ENCODE measurements at regions not wholly inside any gene's neighbourhood (a gene's known extent, or its start where the extent isn't known, plus 50 kb on each side); places are given as distances from the start of the nearest gene placed in this dataset.
"Not testable (repeated sequence)": the region's sequence is repeated elsewhere in the genome, so short reads cannot be mapped to it uniquely, and the experiment has no call there.

DNA sequence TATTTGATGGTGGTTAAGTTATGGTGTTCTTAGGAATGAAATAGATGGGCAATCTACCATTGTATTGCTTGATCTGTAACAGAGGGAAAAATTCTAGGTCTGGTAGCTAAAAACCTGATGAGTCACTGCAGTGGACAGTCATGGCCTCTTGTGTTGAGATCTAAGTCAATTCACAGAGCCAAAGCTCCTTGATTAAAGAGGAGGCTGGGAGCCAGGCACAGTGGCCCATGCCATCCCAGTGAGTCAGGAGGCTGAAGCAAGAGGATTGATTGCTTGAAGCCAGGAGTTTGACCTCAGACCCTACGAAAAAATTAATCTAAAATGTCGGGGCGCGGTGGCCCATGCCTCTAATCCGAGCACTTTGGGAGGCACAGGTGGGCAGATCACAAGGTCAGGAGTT lies 67.1 kb upstream of the KPNA3 start:
- WGBS (ENCODE audit: insufficient coverage): no CpG with 5 or more reads among the region's 5 CpGs
- Histone ChIP-seq H3K4me3 (ENCODE audit: control insufficient read depth in 1 of 2, extremely low read depth in 1 of 2, low read length in 1 of 2) (no peak overlapping the region), H3K9me3 (no peaks in the 10 kb centered on the region), H3K36me3 (ENCODE audit: control insufficient read depth in 2 of 2, extremely low read depth in 1 of 2, insufficient read depth in 1 of 2, low read length in 1 of 2) (no peaks in the 10 kb centered on the region), H3K4me1 (ENCODE audit: control insufficient read depth in 1 of 2, extremely low read depth in 1 of 2, insufficient read depth in 2 of 2, low read length in 2 of 2) (no peaks in the 10 kb centered on the region), H3K27ac (ENCODE audit: low read length) (no peak overlapping the region), H3K27me3 (replicated peaks in 1 of 2; ENCODE audit: control insufficient read depth in 2 of 2, extremely low read depth in 1 of 2, insufficient read depth in 2 of 2, low read length in 1 of 2) (peaks cover 0 to 5% of the 10 kb centered on the region in 2 experiments)
- no peak for ATAC-seq (replicated peaks in 1 of 4)
- Mint-ChIP-seq H3K27me3 (peaks cover 1 to 4% of the 10 kb centered on the region in 2 donors), H3K9me3 (peaks cover 5 to 10% (median 7%) of the 10 kb centered on the region in 3 donors), H3K36me3 (peaks cover 2% of the 10 kb centered on the region), H3K4me3 (no peak overlapping the region), H3K4me1 (no peaks in the 10 kb centered on the region), H3K27ac (no peak overlapping the region)
- DNase-seq: no peak
- ChIA-PET CTCF (no interaction called here), POLR2A (interaction anchor here in 1 of 2 donors (0.5 kb wide), 1 partner anchor 396 kb away, joined by 3 read pairs; no protein-coding TSS in a partner anchor)

DNA sequence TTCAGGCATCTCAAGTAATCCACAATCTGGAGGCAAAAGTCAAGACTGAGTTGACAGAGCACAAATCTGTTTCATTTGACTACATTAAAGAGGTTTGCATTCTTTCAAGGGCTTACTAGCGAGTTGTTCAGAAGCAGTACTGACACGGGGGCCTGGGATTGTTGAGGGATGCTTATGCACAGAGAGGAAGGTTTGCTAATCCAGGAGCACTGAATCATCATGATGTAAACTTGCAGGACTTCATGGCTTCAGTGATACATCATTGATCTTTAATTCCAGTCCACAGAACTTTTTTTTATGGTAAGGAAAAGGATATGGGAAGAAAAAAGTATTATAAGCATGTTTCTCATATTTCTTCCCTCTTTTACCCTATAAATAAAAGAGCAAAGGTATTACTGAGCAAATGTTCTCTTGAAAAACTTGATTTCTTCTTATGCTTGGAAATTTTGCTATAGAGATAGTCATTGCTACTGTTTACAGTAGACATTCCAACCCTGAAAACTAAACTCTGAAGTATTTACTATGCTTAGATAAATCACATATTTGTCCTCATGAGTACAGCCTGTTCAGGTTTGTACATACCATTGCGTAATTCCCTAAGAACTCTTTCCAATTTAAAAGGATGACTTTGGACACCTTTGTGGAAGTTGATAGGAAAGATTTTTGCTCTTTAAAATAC lies 65.8 kb upstream of the KPNA3 start:
- no peaks in the 10 kb centered on the region for H3K9me3 ChIP-seq
- no peaks in the 10 kb centered on the region for H3K4me1 ChIP-seq (ENCODE audit: control insufficient read depth in 1 of 2, extremely low read depth in 1 of 2, insufficient read depth in 2 of 2, low read length in 2 of 2)
- H3K27ac Mint-ChIP-seq: no peak overlapping the region
- H3K27ac ChIP-seq (ENCODE audit: low read length): no peak overlapping the region
- H3K4me1 Mint-ChIP-seq: no peaks in the 10 kb centered on the region
- DNase-seq (no peak), ATAC-seq (replicated peaks in 1 of 4) (no peak)
- 90% methylated on average over 2 of the region's 3 CpGs for WGBS (ENCODE audit: insufficient coverage)
- H3K36me3 ChIP-seq (ENCODE audit: control insufficient read depth in 2 of 2, extremely low read depth in 1 of 2, insufficient read depth in 1 of 2, low read length in 1 of 2): no peaks in the 10 kb centered on the region
- peaks cover 2% of the 10 kb centered on the region for H3K36me3 Mint-ChIP-seq
- peaks cover 5 to 16% (median 11%) of the 10 kb centered on the region in 3 donors for H3K9me3 Mint-ChIP-seq
- peaks cover 0 to 5% of the 10 kb centered on the region in 2 experiments for H3K27me3 ChIP-seq (replicated peaks in 1 of 2; ENCODE audit: control insufficient read depth in 2 of 2, extremely low read depth in 1 of 2, insufficient read depth in 2 of 2, low read length in 1 of 2)
- no peak overlapping the region for H3K4me3 Mint-ChIP-seq
- no peak overlapping the region for H3K4me3 ChIP-seq (ENCODE audit: control insufficient read depth in 1 of 2, extremely low read depth in 1 of 2, low read length in 1 of 2)
- POLR2A ChIA-PET: interaction anchor here in 1 of 2 donors (0.7 kb wide), 1 partner anchor 1176 kb away, joined by 7 read pairs; no protein-coding TSS in a partner anchor
- peaks cover 0 to 2% of the 10 kb centered on the region in 2 donors for H3K27me3 Mint-ChIP-seq
- CTCF ChIA-PET: no interaction called here

DNA sequence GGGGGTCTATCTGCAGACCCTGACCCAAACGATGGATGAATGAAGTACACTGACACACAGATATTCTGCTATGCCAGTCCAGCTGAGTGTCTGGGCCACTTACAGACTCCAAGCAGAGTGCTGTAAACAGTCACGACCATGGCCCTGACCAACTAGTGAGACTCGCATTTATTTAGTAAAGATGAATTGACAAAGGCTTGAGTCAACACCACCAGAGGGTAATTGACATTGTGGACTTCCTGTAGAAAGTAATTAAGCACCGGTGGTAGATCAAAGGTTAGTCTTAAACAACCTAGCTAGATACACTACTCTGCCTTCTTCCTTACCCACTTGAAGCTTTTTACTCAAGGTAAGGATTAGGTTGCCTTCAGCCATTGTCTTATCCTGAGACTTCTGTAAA lies 63.4 kb upstream of the KPNA3 start:
- no peaks in the 10 kb centered on the region for H3K27me3 Mint-ChIP-seq
- ATAC-seq (replicated peaks in 1 of 4) (no peak), DNase-seq (no peak)
- no peak overlapping the region for H3K4me3 Mint-ChIP-seq
- ChIA-PET POLR2A (no interaction called here), CTCF (no interaction called here)
- Histone ChIP-seq H3K36me3 (ENCODE audit: control insufficient read depth in 2 of 2, extremely low read depth in 1 of 2, insufficient read depth in 1 of 2, low read length in 1 of 2) (no peaks in the 10 kb centered on the region), H3K27ac (ENCODE audit: low read length) (no peak overlapping the region), H3K4me1 (ENCODE audit: control insufficient read depth in 1 of 2, extremely low read depth in 1 of 2, insufficient read depth in 2 of 2, low read length in 2 of 2) (no peaks in the 10 kb centered on the region), H3K27me3 (replicated peaks in 1 of 2; ENCODE audit: control insufficient read depth in 2 of 2, extremely low read depth in 1 of 2, insufficient read depth in 2 of 2, low read length in 1 of 2) (peaks cover 0 to 5% of the 10 kb centered on the region in 2 experiments), H3K4me3 (ENCODE audit: control insufficient read depth in 1 of 2, extremely low read depth in 1 of 2, low read length in 1 of 2) (no peak overlapping the region), H3K9me3 (no peaks in the 10 kb centered on the region)
- 100% methylated on average over 2 of the region's 4 CpGs for WGBS (ENCODE audit: insufficient coverage)
- no peak overlapping the region for H3K27ac Mint-ChIP-seq
- peaks cover 5 to 17% (median 12%) of the 10 kb centered on the region in 3 donors for H3K9me3 Mint-ChIP-seq
- no peaks in the 10 kb centered on the region for H3K4me1 Mint-ChIP-seq
- H3K36me3 Mint-ChIP-seq: peaks cover 2% of the 10 kb centered on the region

DNA sequence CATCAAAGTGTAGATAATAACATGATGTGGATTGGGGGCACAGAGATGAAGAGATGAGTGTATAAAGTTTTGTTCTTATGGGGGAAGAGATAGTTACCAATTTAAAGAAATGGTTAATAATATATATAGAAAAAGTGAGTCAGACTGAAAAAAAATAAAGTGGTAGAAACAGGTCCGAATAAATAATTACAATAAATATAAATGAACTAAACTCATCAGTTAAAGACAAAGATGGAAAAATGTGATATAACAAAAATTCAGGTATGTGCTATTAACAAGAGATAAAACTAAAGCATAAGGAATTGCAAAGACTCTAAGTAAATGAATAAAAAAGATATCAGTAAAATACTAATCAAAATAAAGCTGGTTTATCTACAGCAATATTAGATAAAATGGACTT lies 61.1 kb upstream of the KPNA3 start:
- Mint-ChIP-seq H3K36me3 (peaks cover 2% of the 10 kb centered on the region), H3K27me3 (no peaks in the 10 kb centered on the region), H3K27ac (no peak overlapping the region), H3K9me3 (peaks cover 5 to 17% (median 12%) of the 10 kb centered on the region in 3 donors), H3K4me1 (no peaks in the 10 kb centered on the region), H3K4me3 (no peak overlapping the region)
- ATAC-seq (replicated peaks in 1 of 4) (no peak), DNase-seq (no peak)
- Histone ChIP-seq H3K4me3 (ENCODE audit: control insufficient read depth in 1 of 2, extremely low read depth in 1 of 2, low read length in 1 of 2) (no peak overlapping the region), H3K36me3 (ENCODE audit: control insufficient read depth in 2 of 2, extremely low read depth in 1 of 2, insufficient read depth in 1 of 2, low read length in 1 of 2) (no peaks in the 10 kb centered on the region), H3K27me3 (replicated peaks in 1 of 2; ENCODE audit: control insufficient read depth in 2 of 2, extremely low read depth in 1 of 2, insufficient read depth in 2 of 2, low read length in 1 of 2) (peaks cover 0 to 10% of the 10 kb centered on the region in 2 experiments), H3K9me3 (no peaks in the 10 kb centered on the region), H3K27ac (ENCODE audit: low read length) (no peak overlapping the region), H3K4me1 (ENCODE audit: control insufficient read depth in 1 of 2, extremely low read depth in 1 of 2, insufficient read depth in 2 of 2, low read length in 2 of 2) (no peaks in the 10 kb centered on the region)
- no CpG with 5 or more reads among the region's 1 CpG for WGBS (ENCODE audit: insufficient coverage)
- CTCF ChIA-PET: no interaction called here
- POLR2A ChIA-PET: no interaction called here

DNA sequence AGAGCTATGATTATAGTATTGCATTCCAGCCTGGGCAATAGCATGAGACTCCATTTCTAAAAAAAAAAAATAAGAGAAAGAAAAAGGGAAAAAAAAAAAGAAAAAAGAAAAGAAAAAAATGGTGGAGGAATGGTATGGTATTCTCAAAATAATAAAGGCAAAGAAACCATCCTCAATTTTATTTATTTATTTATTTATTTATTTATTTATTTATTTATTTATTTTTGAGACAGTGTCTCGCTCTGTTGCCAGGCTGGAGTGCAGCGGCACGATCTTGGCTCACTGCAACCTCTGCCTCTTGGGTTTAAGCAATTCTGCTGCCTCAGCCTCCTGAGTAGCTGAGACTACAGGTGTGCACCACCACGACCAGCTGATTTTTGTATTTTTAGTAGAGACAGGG lies 60.0 kb upstream of the KPNA3 start:
- H3K27ac Mint-ChIP-seq; POLR2A ChIA-PET; H3K27me3 Mint-ChIP-seq; H3K4me1 ChIP-seq (ENCODE audit: control insufficient read depth in 1 of 2, extremely low read depth in 1 of 2, insufficient read depth in 2 of 2, low read length in 2 of 2); H3K4me1 Mint-ChIP-seq; H3K27ac ChIP-seq (ENCODE audit: low read length); H3K4me3 Mint-ChIP-seq; H3K36me3 Mint-ChIP-seq; H3K36me3 ChIP-seq (ENCODE audit: control insufficient read depth in 2 of 2, extremely low read depth in 1 of 2, insufficient read depth in 1 of 2, low read length in 1 of 2); H3K9me3 ChIP-seq; ATAC-seq (replicated peaks in 1 of 4); DNase-seq; H3K4me3 ChIP-seq (ENCODE audit: control insufficient read depth in 1 of 2, extremely low read depth in 1 of 2, low read length in 1 of 2): not testable (repeated sequence)
- CTCF ChIA-PET: interaction anchor here in 1 of 2 donors (0.6 kb wide), 2 partner anchors 429 to 1207 kb away, joined by 3 read pairs; no protein-coding TSS in a partner anchor
- WGBS (ENCODE audit: insufficient coverage): 60% methylated on average over 4 of the region's 4 CpGs
- H3K9me3 Mint-ChIP-seq: peaks cover 5 to 17% (median 12%) of the 10 kb centered on the region in 3 donors
- peaks cover 0 to 19% of the 10 kb centered on the region in 2 experiments for H3K27me3 ChIP-seq (replicated peaks in 1 of 2; ENCODE audit: control insufficient read depth in 2 of 2, extremely low read depth in 1 of 2, insufficient read depth in 2 of 2, low read length in 1 of 2)

DNA sequence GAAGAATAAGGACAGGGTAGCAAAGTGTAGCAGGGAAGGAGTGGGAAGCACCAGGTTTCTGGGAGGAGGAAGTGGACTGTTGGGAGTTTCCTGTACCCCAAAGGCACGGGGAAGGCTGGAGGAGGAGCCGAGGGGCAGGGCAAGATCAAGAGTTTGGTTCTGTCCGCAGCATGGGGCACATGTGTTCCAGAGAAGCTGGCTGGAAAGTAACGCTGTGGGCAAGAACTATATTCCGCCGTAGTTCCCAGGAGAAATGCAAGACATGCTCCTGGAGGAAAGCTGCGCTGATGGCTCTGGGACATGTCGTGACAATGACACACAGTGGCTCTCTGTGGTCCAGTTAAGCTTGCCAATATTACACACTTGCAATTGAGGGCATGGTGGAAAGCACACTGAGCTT lies 51.7 kb upstream of the KPNA3 start:
- POLR2A ChIA-PET: no interaction called here
- Mint-ChIP-seq H3K27ac (no peak overlapping the region), H3K36me3 (no peaks in the 10 kb centered on the region), H3K4me3 (no peak overlapping the region), H3K27me3 (peaks cover 5 to 6% of the 10 kb centered on the region in 2 donors), H3K4me1 (peaks cover 8 to 10% (median 8%) of the 10 kb centered on the region in 3 donors), H3K9me3 (no peaks in the 10 kb centered on the region)
- Histone ChIP-seq H3K27me3 (replicated peaks in 1 of 2; ENCODE audit: control insufficient read depth in 2 of 2, extremely low read depth in 1 of 2, insufficient read depth in 2 of 2, low read length in 1 of 2) (peaks cover 0 to 17% of the 10 kb centered on the region in 2 experiments), H3K4me1 (ENCODE audit: control insufficient read depth in 1 of 2, extremely low read depth in 1 of 2, insufficient read depth in 2 of 2, low read length in 2 of 2) (peaks cover 0 to 8% of the 10 kb centered on the region in 2 experiments), H3K27ac (ENCODE audit: low read length) (no peak overlapping the region), H3K36me3 (ENCODE audit: control insufficient read depth in 2 of 2, extremely low read depth in 1 of 2, insufficient read depth in 1 of 2, low read length in 1 of 2) (no peaks in the 10 kb centered on the region), H3K9me3 (no peaks in the 10 kb centered on the region), H3K4me3 (ENCODE audit: control insufficient read depth in 1 of 2, extremely low read depth in 1 of 2, low read length in 1 of 2) (no peak overlapping the region)
- WGBS (ENCODE audit: insufficient coverage): 87% methylated on average over 6 of the region's 8 CpGs
- CTCF ChIA-PET: interaction anchor here (0.6 kb wide), 2 partner anchors 39 to 51 kb away, joined by 4 to 9 read pairs; no protein-coding TSS in a partner anchor
- DNase-seq (no peak), ATAC-seq (replicated peaks in 1 of 4) (no peak)
